SU-DHL-6 (cell line): ENCODE measurements at regions not wholly inside any gene's neighbourhood (a gene's known extent, or its start where the extent isn't known, plus 50 kb on each side); places are given as distances from the start of the nearest gene placed in this dataset.

Experiments used
- H2AFZ ChIP-seq: fragments of 200-600 bp; sonication (generic); 2 replicates; pipeline ENCODE4 v1.6.1; 2014; ENCODE audit warnings: low read depth, mild to moderate bottlenecking, moderate library complexity, mixed read lengths, antibody characterized with exemption, low read length; ENCODE audit not compliant: severe bottlenecking
- H3F3A ChIP-seq: fragments of 200-600 bp; shearing (Covaris generic); 2 replicates; pipeline ENCODE4 v1.6.0; 2016; ENCODE audit warnings: antibody characterized with exemption, mild to moderate bottlenecking; ENCODE audit not compliant: insufficient read depth
- H3K27ac ChIP-seq: fragments of 200-600 bp; sonication (generic); 2 replicates; pipeline ENCODE4 v1.5.1; 2016; ENCODE audit warnings: low read depth, mild to moderate bottlenecking, low read length, moderate library complexity, mixed read lengths
- H3K27me3 ChIP-seq: fragments of 200-600 bp; sonication (generic), shearing (Covaris generic); 2 replicates; pipeline ENCODE4 v1.6.0; 2014; ENCODE audit warnings: mild to moderate bottlenecking, low read length
- H3K36me3 ChIP-seq: fragments of 200-600 bp; sonication (generic); 2 replicates; pipeline ENCODE4 v1.6.1; 2014; ENCODE audit warnings: mild to moderate bottlenecking, low read length, mixed read lengths
- H3K4me2 ChIP-seq: fragments of 300-600, 200-600 bp; shearing (Covaris generic), sonication (generic); 2 replicates; pipeline ENCODE4 v1.6.0; 2014; ENCODE audit warnings: low read length, low read depth, mild to moderate bottlenecking; ENCODE audit not compliant: poor library complexity, severe bottlenecking
- H3K4me3 ChIP-seq: fragments of 200-600 bp; sonication (generic); 2 replicates; pipeline ENCODE4 v1.5.1; 2014; ENCODE audit warnings: antibody characterized with exemption, low read length, mild to moderate bottlenecking, mixed read lengths; ENCODE audit not compliant: insufficient read depth, poor library complexity, severe bottlenecking
- H3K79me2 ChIP-seq: fragments of 200-600 bp; sonication (generic); 2 replicates; pipeline ENCODE4 v1.6.1; 2014; ENCODE audit warnings: mild to moderate bottlenecking, low read length, moderate library complexity; ENCODE audit not compliant: insufficient read depth
- H3K9ac ChIP-seq: fragments of 200-600 bp; sonication (generic); 2 replicates; pipeline ENCODE4 v1.7.0; 2014; ENCODE audit warnings: mild to moderate bottlenecking, low read length
- H3K9me2 ChIP-seq: fragments of 200-600 bp; sonication (generic); replicated peaks from 2 replicates; pipeline ENCODE4 v1.6.1; 2014; ENCODE audit warnings: low read length; ENCODE audit not compliant: insufficient read depth
- H3K9me3 ChIP-seq: fragments of 200-600 bp; sonication (generic); 2 replicates; pipeline ENCODE4 v1.6.1; 2014; ENCODE audit warnings: low read length, mixed read lengths; ENCODE audit not compliant: insufficient read depth
- H4K20me1 ChIP-seq: fragments of 200-600 bp; sonication (generic); 2 replicates; pipeline ENCODE4 v1.6.1; 2014; ENCODE audit warnings: low read depth, mild to moderate bottlenecking, antibody characterized with exemption, low read length, moderate library complexity, mixed read lengths
- CTCF ChIP-seq: fragments of 200-600 bp; sonication (generic); IDR thresholded peaks from one replicate; pipeline ENCODE4 v1.5.1; 2017; ENCODE audit warnings: antibody characterized with exemption, mild to moderate bottlenecking, low read length, moderate library complexity; ENCODE audit not compliant: insufficient read depth, poor library complexity, severe bottlenecking
- EZH2phosphoT487 ChIP-seq: fragments of 200-600 bp; sonication (generic), shearing (Covaris generic); conservative IDR thresholded peaks from 2 replicates; pipeline ENCODE4 v1.6.1; 2018; ENCODE audit warnings: mild to moderate bottlenecking, antibody characterized with exemption, low read length, moderate library complexity, mixed read lengths

- H3K27ac ChIP-seq, result no peak overlapping the region
- H2AFZ ChIP-seq, result no peak overlapping the region
- no peaks in the 10 kb centered on the region for H3K9me2 ChIP-seq
- no peaks in the 10 kb centered on the region for H4K20me1 ChIP-seq
- H3K9ac ChIP-seq, result no peak overlapping the region
- H3F3A ChIP-seq, result no peaks in the 10 kb centered on the region
- H3K36me3 ChIP-seq, result no peaks in the 10 kb centered on the region
- H3K4me2 ChIP-seq, result no peak overlapping the region
- H3K79me2 ChIP-seq, result no peaks in the 10 kb centered on the region
- no peak overlapping the region for H3K4me3 ChIP-seq
- no peak for TF ChIP-seq EZH2phosphoT487
- TF ChIP-seq CTCF, result no peak
- H3K27me3 ChIP-seq, result no peaks in the 10 kb centered on the region
- no peaks in the 10 kb centered on the region for H3K9me3 ChIP-seq
Measured at GRCh38 chr2:120437604-120438000, 91.7 kb downstream of the INHBB start.

GRCh38 chr2:120438301-120439066 lies 92.5 kb downstream of the INHBB start:
- Histone ChIP-seq H3K27me3 (no peaks in the 10 kb centered on the region), H3K4me3 (no peak overlapping the region), H3K4me2 (no peak overlapping the region), H3F3A (no peaks in the 10 kb centered on the region), H3K27ac (no peak overlapping the region), H2AFZ (no peak overlapping the region), H3K79me2 (no peaks in the 10 kb centered on the region), H3K9me3 (no peaks in the 10 kb centered on the region), H3K9ac (no peak overlapping the region), H3K36me3 (no peaks in the 10 kb centered on the region), H4K20me1 (no peaks in the 10 kb centered on the region), H3K9me2 (no peaks in the 10 kb centered on the region)
- no peak for TF ChIP-seq EZH2phosphoT487
- no peak for TF ChIP-seq CTCF

- Histone ChIP-seq H3K4me3 (no peak overlapping the region), H3K36me3 (no peaks in the 10 kb centered on the region), H3K79me2 (no peaks in the 10 kb centered on the region), H3K27me3 (no peaks in the 10 kb centered on the region), H2AFZ (no peak overlapping the region), H4K20me1 (no peaks in the 10 kb centered on the region), H3K4me2 (no peak overlapping the region), H3K27ac (no peak overlapping the region), H3K9me3 (no peaks in the 10 kb centered on the region), H3K9ac (no peak overlapping the region), H3K9me2 (no peaks in the 10 kb centered on the region), H3F3A (no peaks in the 10 kb centered on the region)
- TF ChIP-seq EZH2phosphoT487, result no peak
- no peak for TF ChIP-seq CTCF
Measured at GRCh38 chr2:120439067-120439368, 93.1 kb downstream of the INHBB start.
